Inflammatory macrophage treated with lipopolysaccharide for 4 hours (primary cell): ENCODE measurements at regions not wholly inside any gene's neighbourhood (a gene's known extent, or its start where the extent isn't known, plus 50 kb on each side); places are given as distances from the start of the nearest gene placed in this dataset.
"Not testable (repeated sequence)": the region's sequence is repeated elsewhere in the genome, so short reads cannot be mapped to it uniquely, and the experiment has no call there.

Experiments
- DNase-seq: peaks from one replicate; pipeline ENCODE4 v3.0.0-alpha.2; 2020

- no peak for DNase-seq
Measured at GRCh38 chr3:104437891-104438290, 928.8 kb upstream of the ALCAM start.

- DNase-seq, result no peak
Measured at GRCh38 chr3:104438706-104439105, 928.0 kb upstream of the ALCAM start.

GRCh38 chr3:104445252-104445919, 921.3 kb upstream of the ALCAM start:
- DNase-seq, result not testable (repeated sequence)

- no peak for DNase-seq
Measured at GRCh38 chr3:104447681-104448080, 919.0 kb upstream of the ALCAM start.

GRCh38 chr3:104452697-104453096, 914.0 kb upstream of the ALCAM start:
- DNase-seq, result no peak

- DNase-seq, result no peak
Measured at GRCh38 chr3:104458657-104459056, 908.1 kb upstream of the ALCAM start.

GRCh38 chr3:104460477-104461406, 906.0 kb upstream of the ALCAM start:
- DNase-seq, result no peak

GRCh38 chr3:104461431-104461830, 905.3 kb upstream of the ALCAM start:
- no peak for DNase-seq

- DNase-seq, result no peak
Measured at GRCh38 chr3:104472221-104472620, 894.5 kb upstream of the ALCAM start.

GRCh38 chr3:104474011-104474410, 892.7 kb upstream of the ALCAM start:
- no peak for DNase-seq

GRCh38 chr3:104503022-104503421, 863.7 kb upstream of the ALCAM start:
- DNase-seq, result no peak

GRCh38 chr3:104510131-104510849, 856.4 kb upstream of the ALCAM start:
- DNase-seq, result no peak

GRCh38 chr3:104514371-104514770, 852.3 kb upstream of the ALCAM start:
- no peak for DNase-seq

GRCh38 chr3:104514776-104515175, 851.9 kb upstream of the ALCAM start:
- DNase-seq, result no peak

- no peak for DNase-seq
Measured at GRCh38 chr3:104519068-104519467, 847.6 kb upstream of the ALCAM start.

- no peak for DNase-seq
Measured at GRCh38 chr3:104519468-104520227, 847.1 kb upstream of the ALCAM start.

- DNase-seq, result no peak
Measured at GRCh38 chr3:104520228-104520655, 846.5 kb upstream of the ALCAM start.

- no peak for DNase-seq
Measured at GRCh38 chr3:104521606-104522336, 844.9 kb upstream of the ALCAM start.

GRCh38 chr3:104523136-104523535, 843.6 kb upstream of the ALCAM start:
- no peak for DNase-seq

- DNase-seq, result no peak
Measured at GRCh38 chr3:104526901-104527401, 839.8 kb upstream of the ALCAM start.

GRCh38 chr3:104530934-104531333, 835.8 kb upstream of the ALCAM start:
- no peak for DNase-seq

GRCh38 chr3:104536715-104537114, 830.0 kb upstream of the ALCAM start:
- no peak for DNase-seq
